Neutrophil (primary cell): ENCODE measurements at regions not wholly inside any gene's neighbourhood (a gene's known extent, or its start where the extent isn't known, plus 50 kb on each side); places are given as distances from the start of the nearest gene placed in this dataset.

Experiments used
- H3K27ac ChIP-seq: fragments of 200-600 bp; sonication (generic); 2 replicates; pipeline ENCODE4 v1.5.1; 2016; ENCODE audit warnings: mild to moderate bottlenecking, moderate library complexity
- H3K27me3 ChIP-seq: fragments of 200-600 bp; sonication (generic); 2 replicates; pipeline ENCODE4 v1.6.0; 2016; ENCODE audit warnings: mild to moderate bottlenecking
- H3K36me3 ChIP-seq: fragments of 200-600 bp; sonication (generic); 2 replicates; pipeline ENCODE4 v1.5.1; 2017
- H3K4me1 ChIP-seq, 2 experiments: fragments of 200-600 bp in 1 of 2; sonication (generic) in 1 of 2; 1 replicate in 1 of 2; 2 replicates in 1 of 2; pipeline versions ENCODE4 v1.5.1 to v1.6.1; 2013 to 2016; ENCODE audit warnings: low read depth in 1 of 2, low read length in 1 of 2, mild to moderate bottlenecking in 1 of 2, moderate library complexity in 1 of 2; ENCODE audit not compliant: control insufficient read depth in 1 of 2, insufficient read depth in 1 of 2
- H3K4me3 ChIP-seq, 2 experiments: fragments of 200-600 bp in 1 of 2; sonication (generic) in 1 of 2; 1 replicate in 1 of 2; 2 replicates in 1 of 2; pipeline ENCODE4 v1.5.1; 2013 to 2016; ENCODE audit warnings: low read depth in 1 of 2, low read length in 1 of 2, mild to moderate bottlenecking in 1 of 2, moderate library complexity in 1 of 2
- H3K9me3 ChIP-seq: fragments of 200-600 bp; sonication (generic); 2 replicates; pipeline ENCODE4 v1.5.1; 2016
- TF ChIP-seq, protein P1 (sequence below): fragments of 200-600 bp; sonication (generic); IDR thresholded peaks from 2 replicates; pipeline ENCODE4 v1.5.1; 2016; ENCODE audit warnings: antibody characterized with exemption

DNA sequence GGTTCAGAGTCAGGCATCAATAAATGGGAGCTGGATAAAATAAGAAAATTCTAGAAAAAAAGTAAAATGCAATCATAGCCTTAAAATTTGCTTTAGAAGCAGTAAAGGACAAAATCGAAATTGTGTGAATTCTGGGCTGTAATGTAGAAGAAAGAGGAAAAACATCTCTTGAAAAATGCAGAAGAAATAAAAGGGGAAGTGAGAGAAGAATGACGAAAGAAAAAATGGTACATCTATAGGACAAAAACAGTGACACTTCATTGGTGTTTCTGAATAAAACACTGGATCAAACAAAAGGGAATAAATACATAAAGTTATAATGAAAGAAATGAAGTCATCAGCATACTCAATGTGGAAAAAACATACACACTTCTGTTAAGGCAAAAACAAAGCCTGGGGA, 642.3 kb downstream of the ACTL7B start:
- H3K27me3 ChIP-seq: no peaks in the 10 kb centered on the region
- H3K27ac ChIP-seq: peak overlapping the region; percentile 82
- no peak overlapping the region for H3K4me3 ChIP-seq
- TF ChIP-seq, protein P1, sequence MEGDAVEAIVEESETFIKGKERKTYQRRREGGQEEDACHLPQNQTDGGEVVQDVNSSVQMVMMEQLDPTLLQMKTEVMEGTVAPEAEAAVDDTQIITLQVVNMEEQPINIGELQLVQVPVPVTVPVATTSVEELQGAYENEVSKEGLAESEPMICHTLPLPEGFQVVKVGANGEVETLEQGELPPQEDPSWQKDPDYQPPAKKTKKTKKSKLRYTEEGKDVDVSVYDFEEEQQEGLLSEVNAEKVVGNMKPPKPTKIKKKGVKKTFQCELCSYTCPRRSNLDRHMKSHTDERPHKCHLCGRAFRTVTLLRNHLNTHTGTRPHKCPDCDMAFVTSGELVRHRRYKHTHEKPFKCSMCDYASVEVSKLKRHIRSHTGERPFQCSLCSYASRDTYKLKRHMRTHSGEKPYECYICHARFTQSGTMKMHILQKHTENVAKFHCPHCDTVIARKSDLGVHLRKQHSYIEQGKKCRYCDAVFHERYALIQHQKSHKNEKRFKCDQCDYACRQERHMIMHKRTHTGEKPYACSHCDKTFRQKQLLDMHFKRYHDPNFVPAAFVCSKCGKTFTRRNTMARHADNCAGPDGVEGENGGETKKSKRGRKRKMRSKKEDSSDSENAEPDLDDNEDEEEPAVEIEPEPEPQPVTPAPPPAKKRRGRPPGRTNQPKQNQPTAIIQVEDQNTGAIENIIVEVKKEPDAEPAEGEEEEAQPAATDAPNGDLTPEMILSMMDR: no peak
- H3K4me1 ChIP-seq: peaks cover 43 to 56% of the 10 kb centered on the region in 2 experiments
- no peaks in the 10 kb centered on the region for H3K36me3 ChIP-seq
- H3K9me3 ChIP-seq: no peaks in the 10 kb centered on the region

GRCh38 chr9:108212184-108212583, 643.6 kb downstream of the ACTL7B start:
- TF ChIP-seq, protein P1: no peak
- Histone ChIP-seq H3K4me1 (peaks cover 43 to 48% of the 10 kb centered on the region in 2 experiments), H3K27ac (peak overlapping the region; percentile 82), H3K4me3 (no peak overlapping the region), H3K9me3 (no peaks in the 10 kb centered on the region), H3K36me3 (no peaks in the 10 kb centered on the region), H3K27me3 (no peaks in the 10 kb centered on the region)

DNA sequence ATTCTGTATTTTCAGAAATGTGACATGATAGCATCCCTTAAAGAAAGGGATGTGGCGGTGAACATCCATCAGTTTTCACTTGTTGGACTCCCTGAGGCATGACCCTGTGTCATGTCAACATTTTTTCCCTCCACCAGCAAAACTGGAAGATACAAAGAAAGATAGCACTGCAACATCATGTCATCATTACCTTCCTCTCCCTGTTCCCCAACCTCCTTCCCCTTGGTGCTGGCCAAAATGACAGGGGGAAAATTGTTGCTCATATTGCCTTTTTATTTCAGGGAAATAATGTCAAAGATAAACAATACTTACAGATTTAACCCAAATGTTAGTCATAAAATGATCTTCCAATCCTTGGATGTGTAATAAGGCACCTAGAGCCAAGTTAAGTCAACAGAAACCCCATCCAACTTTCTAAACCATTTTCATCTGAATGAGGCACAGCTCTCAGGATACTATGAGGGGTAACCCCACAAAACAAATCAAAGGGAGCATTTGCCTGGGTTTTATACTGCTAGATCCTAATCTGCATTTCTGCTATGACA, 644.3 kb downstream of the ACTL7B start:
- H3K27ac ChIP-seq: peak overlapping the region; percentile 82
- H3K4me1 ChIP-seq: peaks cover 43 to 48% of the 10 kb centered on the region in 2 experiments
- H3K27me3 ChIP-seq: no peaks in the 10 kb centered on the region
- H3K4me3 ChIP-seq: no peak overlapping the region
- TF ChIP-seq, protein P1: no peak
- no peaks in the 10 kb centered on the region for H3K36me3 ChIP-seq
- H3K9me3 ChIP-seq: no peaks in the 10 kb centered on the region

- TF ChIP-seq, protein P1: no peak
- H3K27me3 ChIP-seq: no peaks in the 10 kb centered on the region
- H3K9me3 ChIP-seq: no peaks in the 10 kb centered on the region
- H3K27ac ChIP-seq: peak overlapping the region; percentile 53
- no peak overlapping the region for H3K4me3 ChIP-seq
- peaks cover 43 to 48% of the 10 kb centered on the region in 2 experiments for H3K4me1 ChIP-seq
- no peaks in the 10 kb centered on the region for H3K36me3 ChIP-seq
Measured at GRCh38 chr9:108209132-108209685, 646.6 kb downstream of the ACTL7B start.

GRCh38 chr9:108207561-108208165, 648.1 kb downstream of the ACTL7B start:
- Histone ChIP-seq H3K36me3 (no peaks in the 10 kb centered on the region), H3K9me3 (no peaks in the 10 kb centered on the region), H3K27ac (no peak overlapping the region), H3K27me3 (no peaks in the 10 kb centered on the region), H3K4me1 (peaks cover 28 to 33% of the 10 kb centered on the region in 2 experiments), H3K4me3 (no peak overlapping the region)
- TF ChIP-seq, protein P1: no peak
